Nephron (organoid): ENCODE measurements at regions not wholly inside any gene's neighbourhood (a gene's known extent, or its start where the extent isn't known, plus 50 kb on each side); places are given as distances from the start of the nearest gene placed in this dataset.

ENCODE experiments used
- H3K27ac Mint-ChIP-seq, 3 experiments: 2 replicates each; pipeline ENCODE4 v1.8.0; 2020; ENCODE audit warnings: mixed read lengths in 3 of 3, mild to moderate bottlenecking in 2 of 3, moderate library complexity in 1 of 3
- H3K27me3 Mint-ChIP-seq: 2 replicates; pipeline ENCODE4 v1.8.0; 2021; ENCODE audit warnings: low read depth, mild to moderate bottlenecking, moderate library complexity, mixed read lengths
- H3K36me3 Mint-ChIP-seq: 2 replicates; pipeline ENCODE4 v1.8.0; 2020; ENCODE audit warnings: low read depth, mixed read lengths
- H3K4me1 Mint-ChIP-seq: 2 replicates; pipeline ENCODE4 v1.8.0; 2020; ENCODE audit warnings: mixed read lengths
- H3K4me3 Mint-ChIP-seq, 3 experiments: 2 replicates each; pipeline ENCODE4 v1.8.0; 2020; ENCODE audit warnings: mild to moderate bottlenecking in 3 of 3, mixed read lengths in 3 of 3, moderate library complexity in 2 of 3
- H3K9me3 Mint-ChIP-seq: 2 replicates; pipeline ENCODE4 v1.8.0; 2020; ENCODE audit warnings: mixed read lengths
- TF ChIP-seq, protein P1 (sequence below), 3 experiments: fragments of 200-600 bp; sonication (generic); IDR thresholded peaks; one replicate each; pipeline ENCODE4 v1.5.0; 2021; ENCODE audit warnings: antibody characterized with exemption in 3 of 3; ENCODE audit not compliant: unreplicated experiment in 3 of 3

DNA sequence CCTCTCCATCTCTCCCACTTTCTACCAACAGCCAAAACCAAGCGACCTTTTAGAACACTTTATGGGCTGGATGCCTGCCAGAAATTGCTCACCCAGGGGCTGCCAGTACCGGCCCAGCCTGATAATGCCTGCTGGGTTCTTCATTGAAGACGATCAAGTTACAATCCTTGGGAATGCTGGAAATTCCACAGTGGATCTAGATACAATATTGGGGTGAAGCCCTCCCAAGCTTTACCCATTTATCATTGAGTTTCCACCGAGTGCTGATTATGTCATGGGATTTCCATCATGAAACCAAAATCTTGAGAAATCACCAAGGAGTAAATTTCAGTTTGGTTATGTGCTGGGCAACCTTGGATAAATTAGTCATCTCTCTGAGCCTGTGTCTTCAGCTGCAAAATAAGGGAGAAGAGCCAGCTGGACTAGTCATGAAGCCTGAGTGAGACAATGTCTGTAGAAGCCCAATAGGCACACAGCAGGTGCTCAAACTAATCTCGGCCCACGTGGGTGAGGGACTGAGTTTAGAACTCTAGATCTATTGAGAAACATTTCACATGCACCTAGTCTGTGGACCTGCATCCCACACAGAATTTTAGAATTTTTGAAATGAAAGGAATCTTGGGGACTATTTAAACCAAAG lies 75.5 kb upstream of the CLMN start:
- peaks cover 11% of the 10 kb centered on the region for H3K4me1 Mint-ChIP-seq
- H3K36me3 Mint-ChIP-seq: no peaks in the 10 kb centered on the region
- H3K27ac Mint-ChIP-seq: no peak overlapping the region

DNA sequence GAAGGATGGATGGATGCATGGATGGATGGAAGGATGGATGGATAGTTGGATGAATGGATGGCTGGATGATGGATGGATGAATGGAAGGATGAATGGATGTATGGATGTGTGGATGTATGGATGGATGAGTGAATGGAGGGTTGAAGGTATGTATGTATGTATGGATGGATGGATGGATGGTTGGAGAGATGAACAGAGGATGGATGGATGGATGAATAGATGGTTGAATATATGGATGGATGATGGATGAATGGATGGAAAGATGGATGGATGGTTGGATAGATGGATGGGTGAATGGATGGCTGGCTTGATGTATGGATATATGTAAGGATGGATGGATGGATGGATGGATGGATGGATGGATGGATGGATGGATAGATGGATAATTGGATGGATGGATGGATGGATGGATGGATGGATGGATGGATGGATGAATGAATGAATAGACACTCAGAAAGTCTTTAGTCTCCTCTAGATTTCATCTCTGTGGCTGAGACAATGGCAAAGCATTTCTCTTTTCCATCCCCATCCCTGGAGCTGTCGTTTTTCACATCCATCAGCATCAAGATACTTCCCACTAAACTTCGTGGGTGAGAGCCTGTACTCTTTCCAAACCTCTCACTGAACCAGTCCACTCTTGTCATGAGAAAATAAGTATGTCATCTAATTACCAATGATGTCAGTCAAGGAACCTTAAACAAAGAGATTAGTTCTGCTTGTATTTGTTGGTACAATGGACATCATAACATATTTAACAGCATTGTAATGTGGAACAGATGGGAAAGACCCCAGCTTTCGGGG lies 74.8 kb upstream of the CLMN start:
- Mint-ChIP-seq H3K36me3 (no peaks in the 10 kb centered on the region), H3K4me1 (peaks cover 11% of the 10 kb centered on the region), H3K4me3 (no peak overlapping the region), H3K27ac (no peak overlapping the region), H3K9me3 (peaks cover 4% of the 10 kb centered on the region), H3K27me3 (no peaks in the 10 kb centered on the region)
- TF ChIP-seq, protein P1, sequence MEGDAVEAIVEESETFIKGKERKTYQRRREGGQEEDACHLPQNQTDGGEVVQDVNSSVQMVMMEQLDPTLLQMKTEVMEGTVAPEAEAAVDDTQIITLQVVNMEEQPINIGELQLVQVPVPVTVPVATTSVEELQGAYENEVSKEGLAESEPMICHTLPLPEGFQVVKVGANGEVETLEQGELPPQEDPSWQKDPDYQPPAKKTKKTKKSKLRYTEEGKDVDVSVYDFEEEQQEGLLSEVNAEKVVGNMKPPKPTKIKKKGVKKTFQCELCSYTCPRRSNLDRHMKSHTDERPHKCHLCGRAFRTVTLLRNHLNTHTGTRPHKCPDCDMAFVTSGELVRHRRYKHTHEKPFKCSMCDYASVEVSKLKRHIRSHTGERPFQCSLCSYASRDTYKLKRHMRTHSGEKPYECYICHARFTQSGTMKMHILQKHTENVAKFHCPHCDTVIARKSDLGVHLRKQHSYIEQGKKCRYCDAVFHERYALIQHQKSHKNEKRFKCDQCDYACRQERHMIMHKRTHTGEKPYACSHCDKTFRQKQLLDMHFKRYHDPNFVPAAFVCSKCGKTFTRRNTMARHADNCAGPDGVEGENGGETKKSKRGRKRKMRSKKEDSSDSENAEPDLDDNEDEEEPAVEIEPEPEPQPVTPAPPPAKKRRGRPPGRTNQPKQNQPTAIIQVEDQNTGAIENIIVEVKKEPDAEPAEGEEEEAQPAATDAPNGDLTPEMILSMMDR (IDR thresholded peaks at IDR 0.05; ENCODE audit: unreplicated experiment in 3 of 3): no peak

More for the DNA sequence above, 75.5 kb upstream of the CLMN start:
- TF ChIP-seq, protein P1 (IDR thresholded peaks at IDR 0.05; ENCODE audit: unreplicated experiment in 3 of 3): no peak
- no peak overlapping the region for H3K4me3 Mint-ChIP-seq
- peaks cover 4% of the 10 kb centered on the region for H3K9me3 Mint-ChIP-seq
- H3K27me3 Mint-ChIP-seq: no peaks in the 10 kb centered on the region

DNA sequence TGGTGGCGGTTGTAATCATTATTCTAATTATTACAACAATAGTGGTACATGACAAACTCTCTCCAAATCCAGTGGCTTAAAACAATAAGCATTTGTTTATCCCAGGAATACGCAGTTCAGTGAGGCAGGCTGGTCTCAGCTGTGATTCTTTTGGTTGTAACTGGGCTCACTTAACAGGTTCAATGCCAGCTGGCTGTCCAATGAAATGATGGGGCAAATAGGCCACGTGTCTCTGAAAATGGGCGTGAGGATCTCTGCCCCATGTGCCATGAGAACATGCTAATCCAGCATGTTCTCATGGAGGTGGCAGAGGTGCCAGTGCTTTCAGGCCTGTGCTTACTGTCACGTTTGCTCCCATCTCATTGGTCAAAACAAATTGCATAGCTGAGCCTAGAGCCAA lies 73.1 kb upstream of the CLMN start:
- Mint-ChIP-seq H3K9me3 (peaks cover 7% of the 10 kb centered on the region), H3K4me3 (no peak overlapping the region), H3K4me1 (peaks cover 20% of the 10 kb centered on the region), H3K36me3 (no peaks in the 10 kb centered on the region), H3K27ac (no peak overlapping the region), H3K27me3 (no peaks in the 10 kb centered on the region)
- TF ChIP-seq, protein P1 (IDR thresholded peaks at IDR 0.05; ENCODE audit: unreplicated experiment in 3 of 3): no peak

DNA sequence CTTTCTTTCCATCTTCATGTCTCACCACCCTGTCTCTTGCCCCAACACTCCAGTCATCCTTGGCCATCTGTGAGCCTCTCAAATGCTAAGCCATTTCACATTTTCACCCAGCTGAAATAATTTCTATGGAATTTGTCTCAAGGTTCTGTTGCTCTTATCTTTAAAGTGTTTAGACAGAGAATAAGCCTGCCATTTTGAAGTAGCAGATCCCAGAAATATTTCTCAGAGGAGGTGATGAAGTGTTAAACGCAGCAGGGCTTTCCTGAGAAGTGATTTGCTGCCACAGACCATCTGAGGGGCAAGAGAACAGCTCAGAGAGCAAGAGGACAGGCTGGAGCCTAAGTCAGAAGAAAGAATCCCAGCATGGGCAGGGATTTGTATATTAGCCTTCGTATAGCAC lies 71.6 kb upstream of the CLMN start:
- Mint-ChIP-seq H3K9me3 (peaks cover 7% of the 10 kb centered on the region), H3K27ac (no peak overlapping the region), H3K4me3 (no peak overlapping the region), H3K36me3 (no peaks in the 10 kb centered on the region), H3K4me1 (peaks cover 28% of the 10 kb centered on the region), H3K27me3 (peaks cover 4% of the 10 kb centered on the region)
- TF ChIP-seq, protein P1 (IDR thresholded peaks at IDR 0.05; ENCODE audit: unreplicated experiment in 3 of 3): no peak

DNA sequence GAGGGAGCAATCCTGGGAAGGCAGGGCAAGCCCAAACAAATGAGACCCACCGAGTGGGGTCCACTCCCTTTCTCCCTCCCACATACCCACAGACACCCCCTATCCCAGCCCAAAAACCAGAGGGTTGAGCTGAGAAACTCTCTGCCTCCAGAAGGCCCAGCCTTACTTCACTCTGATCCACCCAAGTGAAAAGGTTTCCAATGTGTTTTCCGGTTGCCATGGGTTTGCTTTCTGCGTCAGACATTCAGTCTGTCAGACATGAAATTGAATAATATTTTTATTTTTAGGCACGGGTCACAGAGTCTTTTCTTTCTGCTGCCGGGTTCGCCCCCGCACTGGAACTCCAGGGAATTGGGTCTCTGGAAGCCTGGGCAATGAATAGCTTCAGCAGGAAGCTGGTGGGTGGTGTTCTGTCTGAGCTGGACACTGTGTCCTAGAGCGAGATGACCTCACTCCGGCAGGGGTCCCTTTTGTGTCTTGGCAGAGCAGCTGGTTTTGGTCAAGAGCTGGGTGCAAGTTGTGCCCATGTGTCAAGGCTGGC lies 69.8 kb upstream of the CLMN start:
- no peaks in the 10 kb centered on the region for H3K36me3 Mint-ChIP-seq

More for the DNA sequence above, 69.8 kb upstream of the CLMN start:
- peaks cover 22% of the 10 kb centered on the region for H3K4me1 Mint-ChIP-seq
- peak overlapping the region in 2 of 3 experiments; percentile 13 to 51 for H3K27ac Mint-ChIP-seq
- TF ChIP-seq, protein P1 (IDR thresholded peaks at IDR 0.05; ENCODE audit: unreplicated experiment in 3 of 3): no peak
- H3K27me3 Mint-ChIP-seq: peaks cover 4% of the 10 kb centered on the region
- peaks cover 7% of the 10 kb centered on the region for H3K9me3 Mint-ChIP-seq
- H3K4me3 Mint-ChIP-seq: no peak overlapping the region
